Activated naive CD8-positive, alpha-beta T cell (primary cell): ENCODE measurements at regions not wholly inside any gene's neighbourhood (a gene's known extent, or its start where the extent isn't known, plus 50 kb on each side); places are given as distances from the start of the nearest gene placed in this dataset.

Experiments used
- H3K27ac Mint-ChIP-seq: one replicate; pipeline ENCODE4 v1.8.0; 2021; ENCODE audit warnings: mixed read lengths
- H3K27me3 Mint-ChIP-seq: one replicate; pipeline ENCODE4 v1.8.0; 2021; ENCODE audit warnings: mixed read lengths
- H3K36me3 Mint-ChIP-seq: one replicate; pipeline ENCODE4 v1.8.0; 2021; ENCODE audit warnings: mixed read lengths
- H3K4me1 Mint-ChIP-seq: one replicate; pipeline ENCODE4 v1.8.0; 2021; ENCODE audit warnings: low read depth, mixed read lengths
- H3K4me3 Mint-ChIP-seq: one replicate; pipeline ENCODE4 v1.8.0; 2021; ENCODE audit warnings: mild to moderate bottlenecking, mixed read lengths
- H3K9me3 Mint-ChIP-seq: one replicate; pipeline ENCODE4 v1.8.0; 2021; ENCODE audit warnings: low read depth, mixed read lengths

DNA sequence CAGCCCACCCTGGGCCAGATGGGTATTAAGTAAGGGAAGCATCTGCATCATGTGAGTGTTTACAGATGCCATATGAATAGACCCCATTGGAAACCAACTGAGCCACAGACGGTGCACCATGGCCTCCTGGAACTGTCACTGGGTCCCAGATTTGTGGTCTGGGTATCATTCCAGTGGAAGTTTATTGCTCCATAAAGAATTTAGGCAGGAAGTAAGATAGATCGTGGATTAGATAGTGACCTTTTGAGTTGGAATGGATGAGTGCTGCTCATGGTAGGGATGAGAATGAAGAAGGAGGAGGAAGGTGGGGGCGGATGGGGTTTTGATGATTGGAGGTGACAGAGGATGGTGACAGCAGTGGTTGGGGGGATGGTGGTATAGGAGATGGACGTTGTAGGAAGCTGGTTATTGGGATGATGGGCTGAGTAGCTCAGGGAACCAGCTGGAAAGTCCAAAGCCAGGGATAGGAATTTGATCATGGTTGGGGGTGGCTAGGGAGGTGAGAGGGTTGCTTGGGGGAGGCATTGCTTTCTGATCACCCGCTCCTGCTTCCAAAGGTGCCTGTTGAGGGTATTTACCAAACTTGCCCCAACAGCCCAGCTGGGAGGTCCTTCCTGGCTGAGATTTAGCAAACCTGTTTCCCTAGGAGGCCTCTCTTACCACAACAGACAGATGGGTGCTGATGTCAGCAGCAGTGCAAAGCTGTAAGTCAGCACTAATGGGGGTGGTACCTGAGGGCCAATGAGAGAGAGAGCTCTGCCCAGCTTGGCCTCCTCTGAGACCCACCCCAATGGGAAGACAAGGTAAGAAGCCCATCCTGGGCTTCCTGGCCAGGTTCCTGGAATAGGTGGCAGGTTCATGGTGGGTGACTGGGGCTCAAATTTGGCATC is 78.0 kb downstream of the VEGFA start:
- Mint-ChIP-seq H3K27me3 (peaks cover 2% of the 10 kb centered on the region), H3K4me3 (no peak overlapping the region), H3K9me3 (no peaks in the 10 kb centered on the region), H3K27ac (no peak overlapping the region), H3K4me1 (no peaks in the 10 kb centered on the region), H3K36me3 (no peaks in the 10 kb centered on the region)

DNA sequence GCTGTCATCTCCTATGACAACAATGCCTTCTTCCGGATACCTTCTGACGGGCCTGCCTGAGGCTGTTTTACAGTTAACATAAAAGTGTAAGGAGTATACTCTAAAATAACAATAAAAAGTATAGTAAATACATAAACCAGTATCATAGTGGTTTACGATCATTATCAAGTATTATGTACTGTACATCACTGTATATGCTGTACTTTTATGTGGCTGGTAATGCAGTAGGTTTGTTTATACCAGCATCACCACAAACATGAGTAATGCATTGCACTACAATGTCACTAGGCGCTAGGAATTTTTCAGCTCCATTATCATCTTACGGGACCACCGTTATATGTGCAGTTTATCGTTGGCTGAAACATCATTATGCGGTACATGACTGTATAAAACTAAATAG is 76.5 kb downstream of the VEGFA start:
- H3K9me3 Mint-ChIP-seq: no peaks in the 10 kb centered on the region
- no peak overlapping the region for H3K4me3 Mint-ChIP-seq
- H3K4me1 Mint-ChIP-seq: no peaks in the 10 kb centered on the region
- H3K27ac Mint-ChIP-seq: no peak overlapping the region
- no peaks in the 10 kb centered on the region for H3K36me3 Mint-ChIP-seq
- H3K27me3 Mint-ChIP-seq: peaks cover 2% of the 10 kb centered on the region

- H3K36me3 Mint-ChIP-seq: no peaks in the 10 kb centered on the region
- no peaks in the 10 kb centered on the region for H3K4me1 Mint-ChIP-seq
- H3K27ac Mint-ChIP-seq: no peak overlapping the region
- peaks cover 2% of the 10 kb centered on the region for H3K27me3 Mint-ChIP-seq
- no peak overlapping the region for H3K4me3 Mint-ChIP-seq
- H3K9me3 Mint-ChIP-seq: no peaks in the 10 kb centered on the region
Measured at GRCh38 chr6:43845646-43846045, 75.6 kb downstream of the VEGFA start.

- Mint-ChIP-seq H3K36me3 (no peaks in the 10 kb centered on the region), H3K27me3 (peaks cover 2% of the 10 kb centered on the region), H3K4me3 (no peak overlapping the region), H3K4me1 (no peaks in the 10 kb centered on the region), H3K9me3 (no peaks in the 10 kb centered on the region), H3K27ac (no peak overlapping the region)
Measured at GRCh38 chr6:43843669-43844171, 73.7 kb downstream of the VEGFA start.

- Mint-ChIP-seq H3K27me3 (peaks cover 2% of the 10 kb centered on the region), H3K4me1 (no peaks in the 10 kb centered on the region), H3K4me3 (no peak overlapping the region), H3K27ac (no peak overlapping the region), H3K9me3 (no peaks in the 10 kb centered on the region), H3K36me3 (no peaks in the 10 kb centered on the region)
Measured at GRCh38 chr6:43843097-43843645, 73.2 kb downstream of the VEGFA start.

- no peaks in the 10 kb centered on the region for H3K4me1 Mint-ChIP-seq
- no peak overlapping the region for H3K27ac Mint-ChIP-seq
- H3K27me3 Mint-ChIP-seq: no peaks in the 10 kb centered on the region
- H3K36me3 Mint-ChIP-seq: no peaks in the 10 kb centered on the region
- no peak overlapping the region for H3K4me3 Mint-ChIP-seq
- no peaks in the 10 kb centered on the region for H3K9me3 Mint-ChIP-seq
Measured at GRCh38 chr6:43842231-43842794, 72.3 kb downstream of the VEGFA start.

- no peak overlapping the region for H3K27ac Mint-ChIP-seq
- H3K4me3 Mint-ChIP-seq: no peak overlapping the region
- H3K4me1 Mint-ChIP-seq: no peaks in the 10 kb centered on the region
- H3K36me3 Mint-ChIP-seq: no peaks in the 10 kb centered on the region
- no peaks in the 10 kb centered on the region for H3K9me3 Mint-ChIP-seq
- H3K27me3 Mint-ChIP-seq: no peaks in the 10 kb centered on the region
Measured at GRCh38 chr6:43840490-43841218, 70.6 kb downstream of the VEGFA start.

- no peak overlapping the region for H3K27ac Mint-ChIP-seq
- H3K9me3 Mint-ChIP-seq: no peaks in the 10 kb centered on the region
- H3K4me1 Mint-ChIP-seq: no peaks in the 10 kb centered on the region
- no peak overlapping the region for H3K4me3 Mint-ChIP-seq
- no peaks in the 10 kb centered on the region for H3K36me3 Mint-ChIP-seq
- H3K27me3 Mint-ChIP-seq: no peaks in the 10 kb centered on the region
Measured at GRCh38 chr6:43838276-43839036, 68.4 kb downstream of the VEGFA start.

DNA sequence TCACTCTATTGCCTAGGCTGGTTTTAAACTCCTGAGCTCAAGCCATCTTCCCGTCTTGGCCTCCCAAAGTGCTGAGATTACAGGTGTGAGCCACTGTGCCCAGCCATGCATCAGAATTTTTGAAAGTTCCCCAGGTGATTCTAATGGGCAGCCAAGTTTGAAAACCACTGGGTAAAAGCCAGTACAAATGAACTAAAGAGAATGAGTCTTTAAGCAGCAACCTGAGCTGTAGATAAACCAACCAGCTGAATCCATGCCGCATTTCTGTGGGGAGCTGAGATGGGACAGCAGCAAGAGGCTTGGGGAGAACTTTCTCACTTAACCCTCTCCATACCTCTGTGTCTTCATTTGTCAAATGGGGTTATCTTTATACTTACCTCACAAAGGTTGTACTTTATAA is 67.5 kb downstream of the VEGFA start:
- no peaks in the 10 kb centered on the region for H3K27me3 Mint-ChIP-seq
- H3K36me3 Mint-ChIP-seq: no peaks in the 10 kb centered on the region
- H3K9me3 Mint-ChIP-seq: no peaks in the 10 kb centered on the region
- no peaks in the 10 kb centered on the region for H3K4me1 Mint-ChIP-seq
- no peak overlapping the region for H3K27ac Mint-ChIP-seq
- H3K4me3 Mint-ChIP-seq: no peak overlapping the region

DNA sequence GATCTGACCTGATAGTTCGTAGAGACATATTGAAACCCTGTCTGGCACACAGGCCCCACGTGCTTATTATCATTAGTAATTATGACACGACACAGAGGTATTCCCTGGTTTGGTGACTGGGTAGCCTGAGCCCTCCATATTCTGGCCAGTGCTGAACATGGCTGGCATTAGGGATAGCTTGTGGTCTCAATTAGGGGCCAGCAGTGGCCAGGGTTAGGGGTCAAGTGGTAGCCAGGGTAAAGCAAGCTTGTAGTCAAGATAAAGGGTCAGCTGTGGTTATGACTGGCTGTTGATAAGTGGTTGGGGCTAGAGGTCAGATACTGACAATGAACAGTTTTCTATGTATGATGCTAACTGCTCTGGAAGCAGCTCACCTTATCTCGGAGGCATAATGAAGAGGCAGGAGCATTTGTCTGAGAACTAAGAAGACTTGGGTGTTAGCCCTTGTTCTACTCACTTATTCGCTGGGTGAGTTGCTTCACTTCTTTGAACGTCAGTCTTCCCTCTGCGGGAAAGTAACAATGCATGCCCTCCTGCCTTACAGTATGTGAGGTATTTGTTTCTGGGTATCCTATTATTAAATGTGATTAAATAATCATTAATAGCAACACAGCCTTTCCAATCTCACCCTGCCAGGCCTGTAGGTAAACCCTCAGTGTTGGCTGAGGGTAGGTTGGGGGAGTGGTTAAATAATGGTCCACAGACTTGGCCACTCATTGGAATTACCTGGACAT is 66.7 kb downstream of the VEGFA start:
- Mint-ChIP-seq H3K36me3 (no peaks in the 10 kb centered on the region), H3K27me3 (no peaks in the 10 kb centered on the region), H3K9me3 (no peaks in the 10 kb centered on the region), H3K4me3 (no peak overlapping the region), H3K4me1 (no peaks in the 10 kb centered on the region), H3K27ac (no peak overlapping the region)
